GM13976 (cell line): ENCODE measurements at regions not wholly inside any gene's neighbourhood (a gene's known extent, or its start where the extent isn't known, plus 50 kb on each side); places are given as distances from the start of the nearest gene placed in this dataset.
"Not testable (repeated sequence)": the region's sequence is repeated elsewhere in the genome, so short reads cannot be mapped to it uniquely, and the experiment has no call there.

Experiments
- DNase-seq: peaks from one replicate; pipeline ENCODE4 v3.0.0; 2012; ENCODE audit warnings: low spot score
- in situ Hi-C: fragments of 300-500 bp; cut with MboI; formaldehyde crosslinking; loops from one replicate; pipeline ENCODE4 v1.12.0; 2022; ENCODE audit warnings: low sequenced_read_pairs, mixed read lengths, inconsistent platforms; ENCODE audit not compliant: unreplicated experiment
- TF ChIP-seq, protein P1 (sequence below): IDR thresholded peaks from 2 replicates; pipeline ENCODE4 v1.5.1; 2012; ENCODE audit warnings: borderline replicate concordance, mild to moderate bottlenecking; ENCODE audit not compliant: insufficient read depth; ENCODE audit errors: extremely low read depth, missing control alignments, control extremely low read depth

DNA sequence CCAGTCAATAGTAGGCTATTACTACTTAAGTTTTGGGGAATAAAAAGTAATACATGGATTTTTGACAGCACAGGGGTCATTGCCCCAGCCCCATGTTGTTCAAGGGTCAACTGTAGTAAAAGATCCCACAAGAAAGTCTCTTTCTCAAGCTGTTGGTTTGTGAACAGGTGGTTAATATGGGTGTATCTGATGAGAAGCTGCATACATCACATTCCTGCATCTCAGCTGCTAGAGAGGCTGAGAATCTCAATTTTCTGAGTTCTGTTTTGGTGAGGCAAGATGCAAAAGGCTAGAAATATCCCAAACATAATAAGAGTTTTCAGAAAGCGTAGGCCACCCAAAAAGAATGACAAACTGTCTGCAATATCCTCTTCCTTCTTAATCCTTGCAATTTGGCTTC lies 76.8 kb upstream of the DAPK1 start:
- in situ Hi-C loops: no loop called here
- TF ChIP-seq, protein P1, sequence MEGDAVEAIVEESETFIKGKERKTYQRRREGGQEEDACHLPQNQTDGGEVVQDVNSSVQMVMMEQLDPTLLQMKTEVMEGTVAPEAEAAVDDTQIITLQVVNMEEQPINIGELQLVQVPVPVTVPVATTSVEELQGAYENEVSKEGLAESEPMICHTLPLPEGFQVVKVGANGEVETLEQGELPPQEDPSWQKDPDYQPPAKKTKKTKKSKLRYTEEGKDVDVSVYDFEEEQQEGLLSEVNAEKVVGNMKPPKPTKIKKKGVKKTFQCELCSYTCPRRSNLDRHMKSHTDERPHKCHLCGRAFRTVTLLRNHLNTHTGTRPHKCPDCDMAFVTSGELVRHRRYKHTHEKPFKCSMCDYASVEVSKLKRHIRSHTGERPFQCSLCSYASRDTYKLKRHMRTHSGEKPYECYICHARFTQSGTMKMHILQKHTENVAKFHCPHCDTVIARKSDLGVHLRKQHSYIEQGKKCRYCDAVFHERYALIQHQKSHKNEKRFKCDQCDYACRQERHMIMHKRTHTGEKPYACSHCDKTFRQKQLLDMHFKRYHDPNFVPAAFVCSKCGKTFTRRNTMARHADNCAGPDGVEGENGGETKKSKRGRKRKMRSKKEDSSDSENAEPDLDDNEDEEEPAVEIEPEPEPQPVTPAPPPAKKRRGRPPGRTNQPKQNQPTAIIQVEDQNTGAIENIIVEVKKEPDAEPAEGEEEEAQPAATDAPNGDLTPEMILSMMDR: no peak
- no peak for DNase-seq

GRCh38 chr9:87421734-87422133 lies 75.9 kb upstream of the DAPK1 start:
- in situ Hi-C loops: no loop called here

DNA sequence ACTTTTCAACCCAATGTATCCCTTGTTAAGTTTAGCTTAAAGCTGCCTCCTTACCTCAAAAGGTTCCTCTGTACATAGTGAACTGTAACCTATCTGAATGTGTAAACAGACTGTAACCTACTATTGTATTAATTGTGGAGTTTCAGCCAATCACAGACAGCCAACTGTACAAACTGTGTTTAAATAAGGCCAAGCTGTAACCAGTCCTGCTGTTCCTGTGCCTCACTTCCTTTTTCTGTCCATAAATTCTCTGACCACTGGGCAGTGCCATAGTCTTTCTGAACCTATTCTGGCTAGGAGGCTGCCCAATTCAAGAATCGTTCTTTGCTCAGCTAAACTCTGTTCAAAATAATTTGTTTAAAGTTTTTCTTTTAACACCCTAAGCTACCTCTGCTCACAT lies 74.7 kb upstream of the DAPK1 start:
- in situ Hi-C loops: no loop called here
- DNase-seq: no peak

More at GRCh38 chr9:87421734-87422133, 75.9 kb upstream of the DAPK1 start:
- no peak for DNase-seq
- TF ChIP-seq, protein P1: no peak

GRCh38 chr9:87423885-87424284 lies 73.8 kb upstream of the DAPK1 start:
- in situ Hi-C loops, DNase-seq: not testable (repeated sequence)

More for the DNA sequence above, 74.7 kb upstream of the DAPK1 start:
- TF ChIP-seq, protein P1: no peak

- DNase-seq: no peak
- in situ Hi-C loops: no loop called here
- TF ChIP-seq, protein P1: no peak
Measured at GRCh38 chr9:87425202-87425601, 72.5 kb upstream of the DAPK1 start.

- TF ChIP-seq, protein P1: no peak
- in situ Hi-C loops: no loop called here
- no peak for DNase-seq
Measured at GRCh38 chr9:87427851-87428506, 69.7 kb upstream of the DAPK1 start.

DNA sequence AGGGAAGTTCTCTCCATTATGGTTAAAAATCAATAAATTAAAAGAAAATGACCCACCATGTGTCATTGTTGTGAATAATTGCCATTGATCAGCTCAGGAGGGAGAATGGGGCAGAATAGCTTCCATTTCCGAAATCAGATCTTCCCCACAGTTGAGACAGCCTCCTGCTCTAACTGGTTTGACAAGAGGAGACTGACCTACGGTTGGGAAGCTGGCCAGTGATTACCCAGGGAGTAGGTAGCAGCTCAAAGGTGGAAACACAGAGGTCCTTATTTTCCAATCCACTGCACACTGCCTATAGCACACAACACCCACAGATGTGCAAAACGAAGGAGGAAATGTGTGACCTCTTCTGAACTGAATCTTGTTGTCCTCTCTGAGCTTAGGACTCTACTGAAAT lies 69.0 kb upstream of the DAPK1 start:
- DNase-seq: no peak
- in situ Hi-C loops: no loop called here
- TF ChIP-seq, protein P1: no peak
